Stomach (tissue), 4 donors: ENCODE measurements at regions not wholly inside any gene's neighbourhood (a gene's known extent, or its start where the extent isn't known, plus 50 kb on each side); places are given as distances from the start of the nearest gene placed in this dataset.

ENCODE experiments used
- EP300 ChIP-seq: sonication (generic); formaldehyde crosslinking; IDR thresholded peaks from one replicate; pipeline ENCODE4 v1.6.1; 2017; ENCODE audit warnings: antibody characterized with exemption
- POLR2A ChIP-seq, 4 donors: fragments of 450-650 bp; IDR thresholded peaks; one replicate each; pipeline ENCODE4 v1.6.1; 2016; ENCODE audit warnings: antibody characterized with exemption in 4 of 4, control low read depth in 2 of 4, mild to moderate bottlenecking in 1 of 4, moderate library complexity in 1 of 4
- POLR2AphosphoS5 ChIP-seq, 3 donors: sonication (generic); formaldehyde crosslinking; IDR thresholded peaks; one replicate each; pipeline ENCODE4 v1.6.1; 2016; ENCODE audit warnings: antibody characterized with exemption in 3 of 3
- TF ChIP-seq, protein P1 (sequence below), 7 experiments: fragments of 450-650 bp in 4 of 7; fragments of 200-600 bp in 3 of 7; sonication (generic) in 3 of 7; IDR thresholded peaks; one replicate each; pipeline ENCODE4 v1.5.1; 2016 to 2019; ENCODE audit warnings: antibody characterized with exemption in 7 of 7, control low read depth in 2 of 7, mild to moderate bottlenecking in 1 of 7

DNA sequence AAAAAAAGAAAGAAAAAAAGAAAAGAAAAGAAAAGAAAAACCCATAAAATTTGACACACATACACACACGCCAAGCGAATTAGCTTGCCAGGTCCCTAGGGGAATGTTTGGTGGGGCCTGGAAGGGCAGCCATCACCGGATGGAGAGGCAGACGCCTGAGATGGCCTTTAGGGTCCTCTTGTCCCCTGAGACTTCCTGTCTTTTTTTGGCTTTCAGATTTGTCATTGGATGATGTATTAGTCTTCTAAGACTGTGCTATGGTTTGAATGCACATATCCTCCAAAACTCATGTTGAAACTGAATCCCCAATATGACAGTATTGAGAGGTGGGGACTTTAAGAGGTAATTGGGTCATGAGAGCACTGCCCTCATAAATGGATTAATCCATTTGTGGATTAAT, 211.8 kb downstream of the TOMM20 start:
- TF ChIP-seq, protein P1, sequence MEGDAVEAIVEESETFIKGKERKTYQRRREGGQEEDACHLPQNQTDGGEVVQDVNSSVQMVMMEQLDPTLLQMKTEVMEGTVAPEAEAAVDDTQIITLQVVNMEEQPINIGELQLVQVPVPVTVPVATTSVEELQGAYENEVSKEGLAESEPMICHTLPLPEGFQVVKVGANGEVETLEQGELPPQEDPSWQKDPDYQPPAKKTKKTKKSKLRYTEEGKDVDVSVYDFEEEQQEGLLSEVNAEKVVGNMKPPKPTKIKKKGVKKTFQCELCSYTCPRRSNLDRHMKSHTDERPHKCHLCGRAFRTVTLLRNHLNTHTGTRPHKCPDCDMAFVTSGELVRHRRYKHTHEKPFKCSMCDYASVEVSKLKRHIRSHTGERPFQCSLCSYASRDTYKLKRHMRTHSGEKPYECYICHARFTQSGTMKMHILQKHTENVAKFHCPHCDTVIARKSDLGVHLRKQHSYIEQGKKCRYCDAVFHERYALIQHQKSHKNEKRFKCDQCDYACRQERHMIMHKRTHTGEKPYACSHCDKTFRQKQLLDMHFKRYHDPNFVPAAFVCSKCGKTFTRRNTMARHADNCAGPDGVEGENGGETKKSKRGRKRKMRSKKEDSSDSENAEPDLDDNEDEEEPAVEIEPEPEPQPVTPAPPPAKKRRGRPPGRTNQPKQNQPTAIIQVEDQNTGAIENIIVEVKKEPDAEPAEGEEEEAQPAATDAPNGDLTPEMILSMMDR (IDR thresholded peaks at IDR 0.05) = no peak
- TF ChIP-seq POLR2AphosphoS5 (IDR thresholded peaks at IDR 0.05) (no peak), EP300 (no peak), POLR2A (IDR thresholded peaks at IDR 0.05) (no peak)
